WERI-Rb-1 (cell line): ENCODE measurements at regions not wholly inside any gene's neighbourhood (a gene's known extent, or its start where the extent isn't known, plus 50 kb on each side); places are given as distances from the start of the nearest gene placed in this dataset.

Experiments used
- DNase-seq: peaks from one replicate; pipeline ENCODE4 v3.0.0-alpha.2; 2020
- H3K27ac ChIP-seq: fragments of 250-450 bp; sonication (Bioruptor Pico); 2 replicates; pipeline ENCODE4 v1.5.1; 2020; ENCODE audit warnings: mild to moderate bottlenecking, moderate library complexity
- H3K27me3 ChIP-seq: fragments of 250-450 bp; sonication (Bioruptor Pico); 2 replicates; pipeline ENCODE4 v1.5.1; 2021; ENCODE audit warnings: mild to moderate bottlenecking, low read depth, moderate library complexity; ENCODE audit not compliant: insufficient read depth, severe bottlenecking
- H3K36me3 ChIP-seq: fragments of 250-450 bp; sonication (Bioruptor Pico); 2 replicates; pipeline ENCODE4 v1.5.1; 2020; ENCODE audit warnings: mild to moderate bottlenecking, moderate library complexity
- H3K4me3 ChIP-seq: 2 replicates; pipeline ENCODE4 v1.5.1; 2011; ENCODE audit warnings: low read depth, mild to moderate bottlenecking, control low read depth, low read length
- H3K9me3 ChIP-seq: fragments of 250-450 bp; sonication (Bioruptor Pico); 2 replicates; pipeline ENCODE4 v1.5.1; 2021; ENCODE audit warnings: mild to moderate bottlenecking, moderate library complexity; ENCODE audit not compliant: severe bottlenecking
- CTCF ChIP-seq: IDR thresholded peaks from 2 replicates; pipeline ENCODE4 v1.5.1; 2011; ENCODE audit warnings: low read depth, mild to moderate bottlenecking, control low read depth, inconsistent platforms, low read length

- no peak for TF ChIP-seq CTCF
- H3K27me3 ChIP-seq, result no peaks in the 10 kb centered on the region
- H3K9me3 ChIP-seq, result no peaks in the 10 kb centered on the region
- no peak for DNase-seq
- H3K27ac ChIP-seq, result no peak overlapping the region
- no peak overlapping the region for H3K4me3 ChIP-seq
- H3K36me3 ChIP-seq, result no peaks in the 10 kb centered on the region
Measured at GRCh38 chr6:76779068-76779467, 684.2 kb downstream of the HTR1B start.

DNA sequence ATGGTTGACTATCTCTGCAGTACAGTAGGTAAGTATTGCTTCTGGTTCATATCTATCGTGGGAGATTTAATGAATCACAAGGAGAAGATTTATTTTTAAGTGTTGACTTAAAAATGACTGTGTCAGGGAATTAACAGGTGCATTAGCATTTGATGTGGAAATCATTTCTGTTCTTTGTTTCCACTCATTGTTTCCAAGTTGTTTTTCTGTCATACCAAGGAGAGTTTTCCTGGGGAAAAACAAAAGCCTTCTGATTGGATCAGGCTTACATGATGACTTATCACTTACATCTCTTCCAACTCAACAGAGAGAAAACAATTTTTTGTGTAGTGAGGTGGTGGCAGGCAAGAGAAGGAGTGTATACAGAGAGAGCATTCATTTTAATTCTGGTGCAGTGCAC is 686.4 kb downstream of the HTR1B start:
- Histone ChIP-seq H3K9me3 (no peaks in the 10 kb centered on the region), H3K27me3 (no peaks in the 10 kb centered on the region), H3K36me3 (no peaks in the 10 kb centered on the region), H3K27ac (no peak overlapping the region), H3K4me3 (no peak overlapping the region)
- no peak for DNase-seq
- no peak for TF ChIP-seq CTCF

GRCh38 chr6:76774781-76775384 is 688.4 kb downstream of the HTR1B start:
- no peak overlapping the region for H3K4me3 ChIP-seq
- DNase-seq, result peak; percentile 46
- H3K27ac ChIP-seq, result peak overlapping the region; percentile 35; the same call in 1 of the 2 replicates
- H3K27me3 ChIP-seq, result no peaks in the 10 kb centered on the region
- H3K9me3 ChIP-seq, result no peaks in the 10 kb centered on the region
- H3K36me3 ChIP-seq, result no peaks in the 10 kb centered on the region
- TF ChIP-seq CTCF, result no peak

DNA sequence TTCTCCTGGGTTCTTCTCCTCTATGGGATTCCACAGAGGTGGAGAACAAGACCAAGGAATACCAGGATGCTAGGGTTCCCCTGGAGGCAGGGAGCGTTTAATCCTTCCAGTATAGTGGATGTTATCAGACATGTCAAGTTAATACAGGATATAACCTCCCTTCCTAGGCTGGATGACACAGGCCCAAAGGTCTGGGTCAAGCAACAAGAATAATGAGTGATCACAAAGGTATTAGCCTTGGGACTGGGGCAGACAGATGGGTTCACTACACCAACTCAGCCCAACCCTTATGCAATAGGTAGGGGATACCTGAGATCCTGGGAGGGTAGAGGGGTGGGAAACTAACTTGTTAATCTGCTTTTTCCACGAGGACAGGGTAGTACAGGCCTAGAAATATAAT is 690.3 kb downstream of the HTR1B start:
- Histone ChIP-seq H3K27me3 (no peaks in the 10 kb centered on the region), H3K27ac (no peak overlapping the region), H3K9me3 (no peaks in the 10 kb centered on the region), H3K36me3 (no peaks in the 10 kb centered on the region), H3K4me3 (no peak overlapping the region)
- no peak for TF ChIP-seq CTCF
- no peak for DNase-seq

- Histone ChIP-seq H3K4me3 (no peak overlapping the region), H3K27ac (no peak overlapping the region), H3K27me3 (no peaks in the 10 kb centered on the region), H3K9me3 (no peaks in the 10 kb centered on the region), H3K36me3 (no peaks in the 10 kb centered on the region)
- no peak for TF ChIP-seq CTCF
- DNase-seq, result no peak
Measured at GRCh38 chr6:76771059-76771634, 692.1 kb downstream of the HTR1B start.

GRCh38 chr6:76770281-76770680 is 693.0 kb downstream of the HTR1B start:
- Histone ChIP-seq H3K36me3 (no peaks in the 10 kb centered on the region), H3K27ac (no peak overlapping the region), H3K4me3 (no peak overlapping the region), H3K9me3 (no peaks in the 10 kb centered on the region), H3K27me3 (no peaks in the 10 kb centered on the region)
- DNase-seq, result no peak
- TF ChIP-seq CTCF, result no peak
